Cerebellar cortex (tissue), 1 donor: ENCODE measurements at regions not wholly inside any gene's neighbourhood (a gene's known extent, or its start where the extent isn't known, plus 50 kb on each side); places are given as distances from the start of the nearest gene placed in this dataset.
"Not testable (repeated sequence)": the region's sequence is repeated elsewhere in the genome, so short reads cannot be mapped to it uniquely, and the experiment has no call there.

Experiments
- DNase-seq: peaks from one replicate; pipeline ENCODE4 v3.0.0-alpha.2; 2015; ENCODE audit warnings: low spot score

GRCh38 chr11:41714101-41714500 lies 254.6 kb upstream of the LRRC4C start:
- no peak for DNase-seq

DNA sequence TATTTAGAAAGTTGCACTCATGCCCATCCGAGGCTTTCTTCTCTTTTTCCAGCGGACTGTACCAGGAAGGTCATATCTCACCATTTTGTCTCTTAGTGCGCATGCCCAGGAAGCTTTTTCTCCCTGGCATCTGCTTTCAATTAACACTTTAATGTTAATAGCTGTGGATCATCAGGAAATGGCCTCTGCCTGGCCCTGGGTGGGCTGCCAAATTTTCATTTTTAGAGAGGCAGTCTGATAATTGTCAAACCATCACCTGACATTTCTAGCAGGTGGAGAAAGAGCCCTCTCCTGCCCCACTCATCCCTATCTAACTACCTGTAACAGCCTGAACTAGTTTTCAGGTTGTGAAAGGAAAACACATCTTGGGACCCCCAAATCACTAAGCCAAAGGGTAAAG lies 257.4 kb upstream of the LRRC4C start:
- no peak for DNase-seq

DNA sequence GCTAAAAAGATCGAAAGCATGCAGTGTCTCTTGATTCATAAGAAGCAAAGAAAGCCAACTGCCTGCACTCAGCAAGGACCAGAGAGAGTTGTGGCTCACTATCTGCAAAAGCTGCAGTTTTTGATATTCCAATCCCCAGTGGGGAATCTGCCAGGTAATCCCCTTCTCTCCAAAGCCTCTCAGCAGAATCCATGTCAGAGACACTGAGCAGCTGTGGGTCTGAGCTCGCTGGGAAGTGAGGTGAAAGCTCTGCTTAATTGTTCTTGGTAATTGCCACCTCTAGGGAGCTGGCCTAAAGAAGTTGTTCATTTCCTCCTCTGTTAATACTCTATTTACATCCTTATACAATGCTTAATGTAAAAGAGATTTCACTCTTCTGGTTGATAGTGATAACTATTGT lies 261.3 kb upstream of the LRRC4C start:
- no peak for DNase-seq

DNA sequence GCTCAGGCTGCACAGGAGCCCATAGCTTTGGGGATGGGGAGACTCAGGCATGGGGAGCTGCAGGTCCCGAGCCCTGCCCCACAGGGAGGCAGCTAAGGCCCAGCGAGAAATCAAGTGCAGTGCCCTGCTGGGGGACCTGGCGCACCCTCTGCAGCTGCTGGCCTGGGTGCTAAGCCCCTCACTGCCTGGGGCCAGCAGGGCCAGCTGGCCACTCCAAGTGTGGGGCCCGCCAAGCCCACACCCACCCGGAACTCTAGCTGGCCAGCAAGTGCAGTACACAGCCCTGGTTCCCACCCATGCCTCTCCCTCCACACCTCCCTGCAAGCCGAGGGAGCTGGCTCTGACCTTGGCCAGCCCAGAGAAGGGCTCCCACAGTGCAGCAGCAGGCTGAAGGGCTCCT lies 268.7 kb upstream of the LRRC4C start:
- not testable (repeated sequence) for DNase-seq

DNA sequence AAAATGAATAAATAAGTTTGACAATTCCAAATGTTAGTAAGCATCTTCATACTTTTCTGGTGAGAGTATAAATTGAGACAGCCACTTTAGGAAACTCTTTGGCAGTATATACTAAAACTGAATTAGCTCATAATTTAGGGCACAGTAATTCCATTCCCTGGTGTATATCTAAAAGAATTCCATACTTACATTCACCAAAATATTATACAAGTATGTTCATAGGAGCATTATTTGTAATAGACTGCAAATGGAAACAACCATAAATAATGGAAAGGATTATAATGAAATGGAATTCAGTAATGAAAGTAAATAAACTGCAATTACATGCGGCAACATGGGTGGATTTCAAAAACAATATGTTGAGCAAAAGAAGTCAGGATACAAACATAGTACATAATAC lies 315.8 kb upstream of the LRRC4C start:
- DNase-seq, result no peak

GRCh38 chr11:41779401-41779960 lies 320.0 kb upstream of the LRRC4C start:
- no peak for DNase-seq

DNA sequence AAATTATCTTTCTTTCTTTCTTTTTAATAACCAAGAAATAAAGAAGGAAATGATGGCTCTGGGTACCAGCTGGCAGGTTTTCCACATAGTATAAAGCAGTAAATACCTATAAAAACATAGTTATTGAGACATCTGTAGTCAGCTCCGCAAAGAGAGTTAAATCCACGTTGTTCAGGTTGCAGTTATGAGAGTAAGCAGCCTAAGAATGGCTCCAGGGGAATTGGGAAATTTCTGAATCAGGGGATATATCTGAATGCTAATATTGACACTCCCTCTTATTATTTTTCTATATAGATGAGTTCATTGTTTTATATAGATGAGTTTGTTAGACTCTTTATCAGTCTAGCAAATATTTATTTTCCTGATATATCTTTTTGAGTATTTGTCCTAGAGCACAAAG lies 322.0 kb upstream of the LRRC4C start:
- DNase-seq, result no peak

GRCh38 chr11:41784513-41785335 lies 325.3 kb upstream of the LRRC4C start:
- no peak for DNase-seq

DNA sequence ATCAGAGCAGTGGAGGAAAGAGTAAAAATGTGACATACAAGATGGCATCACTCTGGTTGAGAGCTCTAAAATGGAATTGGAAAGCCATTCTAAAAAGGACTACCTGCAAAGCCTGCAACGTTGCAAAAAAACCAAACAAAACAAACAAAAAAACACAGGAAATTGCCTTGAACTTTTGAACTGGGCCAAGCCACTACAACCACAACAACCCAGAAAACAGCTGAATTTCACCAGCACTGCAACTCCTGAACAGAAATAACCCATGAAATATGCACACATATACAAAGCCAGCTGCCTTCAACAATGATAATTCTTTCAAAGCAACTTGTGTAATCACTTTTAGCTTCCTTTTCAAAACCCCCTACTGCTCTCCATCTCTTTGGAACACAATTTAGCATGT lies 326.6 kb upstream of the LRRC4C start:
- DNase-seq, result no peak

GRCh38 chr11:41788177-41788576 lies 328.7 kb upstream of the LRRC4C start:
- DNase-seq, result no peak

DNA sequence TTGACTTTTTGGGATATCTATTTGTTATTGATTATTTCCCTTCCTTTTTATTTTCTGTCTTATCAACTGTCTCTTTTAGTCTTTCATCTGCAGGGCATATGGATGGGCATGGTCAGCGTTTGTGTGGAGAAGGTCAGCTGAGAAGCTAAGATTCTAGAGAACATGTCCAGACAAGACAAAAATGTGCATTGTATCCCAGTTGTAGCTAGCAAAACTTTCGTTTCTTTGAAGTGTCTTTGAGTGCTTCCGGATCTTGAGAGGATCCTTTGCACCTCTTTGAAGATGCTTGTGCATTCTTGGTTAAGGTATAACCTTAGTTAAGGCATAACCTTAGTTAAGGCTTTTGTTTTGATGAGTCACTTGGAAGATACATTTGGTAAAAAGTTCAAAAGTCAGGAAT lies 329.9 kb upstream of the LRRC4C start:
- DNase-seq, result no peak

- DNase-seq, result no peak
Measured at GRCh38 chr11:41795004-41795403, 335.6 kb upstream of the LRRC4C start.

- no peak for DNase-seq
Measured at GRCh38 chr11:41799754-41800153, 340.3 kb upstream of the LRRC4C start.

DNA sequence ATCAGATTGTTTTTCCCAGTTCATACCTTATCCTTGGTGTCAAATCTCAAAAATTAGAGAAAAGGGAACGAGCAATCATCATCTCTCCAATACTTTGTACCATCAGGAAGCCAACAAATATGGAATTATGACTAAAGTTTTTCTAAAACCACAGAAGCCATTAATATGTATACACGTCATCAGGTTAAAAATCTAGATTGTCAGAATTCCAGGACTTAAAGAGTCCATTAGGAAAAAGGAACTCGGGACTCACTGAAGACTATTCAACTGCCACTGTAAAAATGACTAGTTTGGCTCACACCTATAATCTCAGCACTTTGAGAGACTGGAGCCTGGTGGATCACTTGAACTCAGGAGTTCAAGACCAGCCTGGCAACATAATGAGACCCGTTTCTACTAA lies 344.4 kb upstream of the LRRC4C start:
- no peak for DNase-seq

- DNase-seq, result no peak
Measured at GRCh38 chr11:41816396-41816795, 356.9 kb upstream of the LRRC4C start.

GRCh38 chr11:41824287-41824686 lies 364.8 kb upstream of the LRRC4C start:
- not testable (repeated sequence) for DNase-seq

- DNase-seq, result no peak
Measured at GRCh38 chr11:41826085-41826484, 366.6 kb upstream of the LRRC4C start.

GRCh38 chr11:41836431-41836830 lies 377.0 kb upstream of the LRRC4C start:
- no peak for DNase-seq

GRCh38 chr11:41842673-41843072 lies 383.2 kb upstream of the LRRC4C start:
- no peak for DNase-seq

- DNase-seq, result no peak
Measured at GRCh38 chr11:41845066-41845465, 385.6 kb upstream of the LRRC4C start.

GRCh38 chr11:41848349-41848748 lies 388.9 kb upstream of the LRRC4C start:
- DNase-seq, result no peak

DNA sequence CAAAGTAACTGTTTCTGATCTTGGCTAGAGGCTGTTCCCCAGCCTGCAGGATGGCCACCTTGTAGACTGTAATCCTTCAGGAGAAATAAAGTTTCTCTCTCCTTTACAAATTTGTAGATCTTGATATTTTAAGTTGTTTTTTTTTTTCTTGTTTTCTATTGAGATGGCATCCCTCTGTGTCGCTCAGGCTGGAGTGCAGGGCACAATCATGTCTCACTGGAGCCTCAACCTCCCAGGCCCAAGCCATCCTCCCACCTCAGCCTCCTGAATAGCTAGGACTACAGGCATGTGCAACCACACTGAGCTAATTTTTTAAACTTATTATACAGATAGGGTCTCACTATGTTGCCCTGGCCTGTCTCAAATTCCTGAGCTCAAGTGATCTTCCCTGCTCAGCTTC lies 389.8 kb upstream of the LRRC4C start:
- no peak for DNase-seq

- DNase-seq, result no peak
Measured at GRCh38 chr11:41851743-41852142, 392.3 kb upstream of the LRRC4C start.

DNA sequence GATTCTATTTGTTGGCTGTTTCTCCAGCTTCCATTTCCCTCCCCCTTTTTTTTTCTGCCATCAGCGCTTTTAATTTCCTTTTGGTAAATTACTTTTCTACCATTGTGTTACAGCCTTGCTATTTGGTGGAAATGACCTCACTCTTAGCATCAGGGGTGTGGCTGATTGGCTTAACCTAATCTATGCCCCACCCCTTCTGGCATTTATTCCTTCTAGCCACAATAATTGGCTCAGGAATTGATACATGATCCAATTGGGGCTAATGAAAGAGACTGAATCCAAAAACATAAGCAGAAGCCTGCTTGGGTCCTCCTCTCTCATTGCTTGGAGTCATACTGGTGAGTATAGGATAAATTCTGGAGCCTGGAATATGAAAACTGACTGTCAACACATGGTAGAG lies 402.4 kb upstream of the LRRC4C start:
- no peak for DNase-seq
